AG04450 (cell line): ENCODE measurements at regions not wholly inside any gene's neighbourhood (a gene's known extent, or its start where the extent isn't known, plus 50 kb on each side); places are given as distances from the start of the nearest gene placed in this dataset.
"Not testable (repeated sequence)": the region's sequence is repeated elsewhere in the genome, so short reads cannot be mapped to it uniquely, and the experiment has no call there.

ENCODE experiments used
- CTCF ChIA-PET: fragments of 300-600, 350-600 bp; formaldehyde crosslinking; extraction: SDS; loops from one replicate; lab custom pipeline; 2022; ENCODE audit warnings: antibody characterized with exemption, inconsistent platforms; lab: Charles Lee
- POLR2A ChIA-PET: fragments of 350-600 bp; formaldehyde crosslinking; extraction: SDS; loops from one replicate; lab custom pipeline; 2021; ENCODE audit warnings: antibody characterized with exemption, inconsistent platforms; lab: Yijun Ruan, JAX
- DNase-seq: peaks from one replicate; pipeline ENCODE4 v3.0.0-alpha.2; 2011; ENCODE audit warnings: low read depth, low spot score
- H3K27ac ChIP-seq: one replicate; pipeline ENCODE4 v1.5.1; 2012; ENCODE audit warnings: low read depth, low read length, control low read depth
- H3K27me3 ChIP-seq: one replicate; pipeline ENCODE4 v1.6.0; 2012; ENCODE audit warnings: low read length; ENCODE audit not compliant: control insufficient read depth, insufficient read depth
- H3K4me3 ChIP-seq: 2 replicates; pipeline ENCODE4 v1.5.1; 2011; ENCODE audit warnings: mild to moderate bottlenecking, low read depth, low read length, control low read depth
- H3K9me3 ChIP-seq: 2 replicates; pipeline ENCODE4 v1.5.1; 2012; ENCODE audit warnings: low read length; ENCODE audit not compliant: control insufficient read depth, insufficient read depth
- TF ChIP-seq, protein P1 (sequence below): IDR thresholded peaks from 2 replicates; pipeline ENCODE4 v1.5.1; 2011; ENCODE audit warnings: low read depth, low read length, control low read depth, inconsistent platforms

DNA sequence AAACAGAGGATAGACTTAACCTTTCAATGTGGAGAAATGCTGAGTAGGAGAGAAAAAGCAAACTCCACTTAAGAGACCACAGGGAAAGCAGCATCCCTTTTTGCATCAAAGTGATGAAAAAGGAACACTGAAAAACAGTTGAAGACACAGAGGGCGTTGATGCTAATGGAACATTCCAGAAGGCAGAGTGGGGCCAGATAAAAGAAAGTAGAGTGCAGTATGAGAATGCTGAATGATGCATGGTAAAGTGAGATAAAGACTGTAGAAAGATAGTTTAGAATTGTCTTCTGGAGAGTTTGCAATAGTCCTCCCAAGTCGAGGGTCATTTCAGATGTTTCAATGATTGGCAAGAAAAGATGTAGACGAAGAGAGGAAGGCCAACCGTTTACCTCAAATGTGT, 574.3 kb downstream of the PRR16 start:
- ChIA-PET POLR2A (no interaction called here), CTCF (no interaction called here)
- TF ChIP-seq, protein P1, sequence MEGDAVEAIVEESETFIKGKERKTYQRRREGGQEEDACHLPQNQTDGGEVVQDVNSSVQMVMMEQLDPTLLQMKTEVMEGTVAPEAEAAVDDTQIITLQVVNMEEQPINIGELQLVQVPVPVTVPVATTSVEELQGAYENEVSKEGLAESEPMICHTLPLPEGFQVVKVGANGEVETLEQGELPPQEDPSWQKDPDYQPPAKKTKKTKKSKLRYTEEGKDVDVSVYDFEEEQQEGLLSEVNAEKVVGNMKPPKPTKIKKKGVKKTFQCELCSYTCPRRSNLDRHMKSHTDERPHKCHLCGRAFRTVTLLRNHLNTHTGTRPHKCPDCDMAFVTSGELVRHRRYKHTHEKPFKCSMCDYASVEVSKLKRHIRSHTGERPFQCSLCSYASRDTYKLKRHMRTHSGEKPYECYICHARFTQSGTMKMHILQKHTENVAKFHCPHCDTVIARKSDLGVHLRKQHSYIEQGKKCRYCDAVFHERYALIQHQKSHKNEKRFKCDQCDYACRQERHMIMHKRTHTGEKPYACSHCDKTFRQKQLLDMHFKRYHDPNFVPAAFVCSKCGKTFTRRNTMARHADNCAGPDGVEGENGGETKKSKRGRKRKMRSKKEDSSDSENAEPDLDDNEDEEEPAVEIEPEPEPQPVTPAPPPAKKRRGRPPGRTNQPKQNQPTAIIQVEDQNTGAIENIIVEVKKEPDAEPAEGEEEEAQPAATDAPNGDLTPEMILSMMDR, result no peak

DNA sequence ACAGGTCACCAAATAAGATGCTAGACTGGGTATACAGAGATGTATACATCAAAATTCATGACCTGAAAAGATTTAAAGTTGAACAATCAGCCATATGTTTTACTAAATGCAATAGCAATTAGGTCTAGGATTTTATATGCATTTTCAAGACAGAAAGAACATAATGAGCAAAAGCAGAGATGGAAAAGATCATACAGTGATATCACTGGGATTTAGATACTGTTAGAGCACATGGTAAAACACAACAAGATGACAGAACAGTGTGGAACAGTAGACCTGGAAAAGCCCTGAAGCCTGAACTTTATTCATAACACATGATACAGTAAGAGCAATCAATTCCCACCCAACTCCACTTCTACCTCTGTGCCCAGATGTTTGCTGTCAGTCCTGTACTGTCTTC, 585.9 kb downstream of the PRR16 start:
- no peak for DNase-seq
- no peaks in the 10 kb centered on the region for H3K9me3 ChIP-seq
- no peaks in the 10 kb centered on the region for H3K27me3 ChIP-seq
- H3K4me3 ChIP-seq, result no peak overlapping the region
- ChIA-PET CTCF (no interaction called here), POLR2A (no interaction called here)
- H3K27ac ChIP-seq, result no peak overlapping the region
- TF ChIP-seq, protein P1, result no peak

More for the DNA sequence above, 574.3 kb downstream of the PRR16 start:
- H3K27ac ChIP-seq, result no peak overlapping the region
- no peak overlapping the region for H3K4me3 ChIP-seq
- no peak for DNase-seq
- H3K9me3 ChIP-seq, result no peaks in the 10 kb centered on the region
- H3K27me3 ChIP-seq, result no peaks in the 10 kb centered on the region

DNA sequence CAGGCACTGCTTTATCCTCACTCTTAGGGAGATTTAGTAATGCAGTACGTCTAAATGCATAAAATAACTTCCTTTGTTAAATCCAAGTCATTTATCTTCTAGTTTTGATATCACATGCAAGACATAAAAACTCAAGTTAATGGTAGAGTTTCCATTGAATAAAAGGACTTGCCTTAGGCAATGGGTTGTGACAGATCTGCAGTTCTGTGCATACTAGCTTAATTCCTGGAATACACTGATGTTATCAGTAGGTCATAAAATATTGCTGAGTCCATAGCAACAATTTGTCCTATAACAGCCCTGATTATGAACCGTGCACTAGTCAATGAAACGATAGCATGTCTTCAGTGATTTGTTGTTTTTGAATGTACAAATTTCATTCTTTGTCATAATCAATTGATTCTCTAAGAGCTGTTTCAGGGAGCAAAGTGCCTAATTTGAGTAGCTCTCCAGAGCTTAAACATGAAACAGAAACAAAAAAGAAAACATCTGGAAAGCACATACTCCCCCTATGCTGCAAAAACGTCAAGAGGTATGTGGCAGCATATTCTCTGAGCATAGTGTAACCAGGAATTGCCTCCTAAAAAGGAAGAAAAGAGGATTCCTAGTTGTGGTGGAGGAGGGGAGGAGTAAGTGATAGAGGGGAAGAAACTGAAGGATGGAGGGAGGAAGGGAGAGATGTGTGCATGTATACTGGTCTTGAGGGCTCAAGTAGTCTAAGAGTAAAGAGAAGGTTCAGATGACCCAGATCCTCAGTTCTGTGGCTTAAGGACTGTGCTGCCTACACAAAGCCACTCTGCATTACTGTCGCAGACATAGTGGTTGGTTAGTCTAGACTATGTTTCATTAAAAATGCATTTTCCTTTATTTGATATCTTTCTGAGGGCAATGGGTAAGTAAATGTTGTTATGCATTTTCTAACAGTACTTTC, 589.2 kb downstream of the PRR16 start:
- H3K27ac ChIP-seq, result no peak overlapping the region
- no peak overlapping the region for H3K4me3 ChIP-seq
- TF ChIP-seq, protein P1, result no peak
- DNase-seq, result no peak
- H3K27me3 ChIP-seq, result no peaks in the 10 kb centered on the region
- POLR2A ChIA-PET, result no interaction called here
- CTCF ChIA-PET, result no interaction called here
- no peaks in the 10 kb centered on the region for H3K9me3 ChIP-seq

DNA sequence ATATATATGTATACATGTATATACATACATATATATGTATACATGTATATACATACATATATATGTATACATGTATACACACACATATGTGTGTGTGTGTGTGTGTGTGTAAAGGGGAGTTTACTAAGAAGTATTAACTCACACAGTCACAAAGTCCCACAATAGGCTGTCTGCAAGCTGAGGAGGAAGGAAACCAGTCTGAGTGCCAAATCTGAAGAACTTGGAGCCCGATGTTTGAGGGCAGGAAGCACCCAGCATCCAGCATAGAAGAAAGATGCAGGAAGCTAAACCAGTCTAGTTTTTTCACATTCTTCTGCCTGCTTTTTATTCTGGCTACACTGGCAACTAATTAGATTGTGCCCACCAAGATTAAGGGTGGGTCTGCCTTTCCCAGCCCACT, 591.5 kb downstream of the PRR16 start:
- no peak for DNase-seq
- no peaks in the 10 kb centered on the region for H3K27me3 ChIP-seq
- no peak overlapping the region for H3K27ac ChIP-seq
- CTCF ChIA-PET, result no interaction called here
- POLR2A ChIA-PET, result no interaction called here
- H3K9me3 ChIP-seq, result no peaks in the 10 kb centered on the region
- TF ChIP-seq, protein P1, result no peak
- H3K4me3 ChIP-seq, result no peak overlapping the region

DNA sequence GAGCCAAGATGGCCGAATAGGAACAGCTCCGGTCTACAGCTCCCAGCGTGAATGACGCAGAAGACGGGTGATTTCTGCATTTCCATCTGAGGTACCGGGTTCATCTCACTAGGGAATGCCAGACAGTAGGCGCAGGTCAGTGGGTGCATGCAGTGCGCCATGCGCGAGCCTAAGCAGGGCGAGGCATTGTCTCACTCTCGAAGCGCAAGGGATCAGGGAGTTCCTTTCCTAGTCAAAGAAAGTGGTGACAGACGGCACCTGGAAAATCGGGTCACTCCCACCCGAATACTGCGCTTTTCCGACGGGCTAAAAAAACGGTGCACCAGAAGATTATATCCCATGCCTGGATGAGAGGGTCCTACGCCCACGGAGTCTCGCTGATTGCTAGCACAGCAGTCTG, 600.1 kb downstream of the PRR16 start:
- CTCF ChIA-PET, H3K4me3 ChIP-seq, POLR2A ChIA-PET, H3K27ac ChIP-seq, H3K27me3 ChIP-seq, DNase-seq, H3K9me3 ChIP-seq: not testable (repeated sequence)
